BE2C (cell line): ENCODE measurements at regions not wholly inside any gene's neighbourhood (a gene's known extent, or its start where the extent isn't known, plus 50 kb on each side); places are given as distances from the start of the nearest gene placed in this dataset.

Source experiments
- DNase-seq: peaks from one replicate; pipeline ENCODE4 v3.0.0-alpha.2; 2020
- H3K27me3 ChIP-seq: fragments of 250-450 bp; sonication (Bioruptor Pico); 2 replicates; pipeline ENCODE4 v1.5.1; 2020; ENCODE audit warnings: mild to moderate bottlenecking
- H3K36me3 ChIP-seq: fragments of 250-450 bp; sonication (Bioruptor Pico); 2 replicates; pipeline ENCODE4 v1.5.1; 2020; ENCODE audit warnings: mild to moderate bottlenecking
- H3K4me1 ChIP-seq: fragments of 250-450 bp; sonication (Bioruptor Pico); 2 replicates; pipeline ENCODE4 v1.5.1; 2020
- H3K4me3 ChIP-seq: 2 replicates; pipeline ENCODE4 v1.5.1; 2011; ENCODE audit warnings: low read depth, low read length
- H3K9me3 ChIP-seq: fragments of 250-450 bp; sonication (Bioruptor Pico); 2 replicates; pipeline ENCODE4 v1.5.1; 2020
- TF ChIP-seq, protein P1 (sequence below): IDR thresholded peaks from 2 replicates; pipeline ENCODE4 v1.5.1; 2012; ENCODE audit warnings: mild to moderate bottlenecking, low read depth, low read length

- Histone ChIP-seq H3K9me3 (no peaks in the 10 kb centered on the region), H3K4me3 (no peak overlapping the region), H3K27me3 (no peaks in the 10 kb centered on the region), H3K36me3 (no peaks in the 10 kb centered on the region), H3K4me1 (peaks cover 40% of the 10 kb centered on the region)
- DNase-seq: no peak
- TF ChIP-seq, protein P1, sequence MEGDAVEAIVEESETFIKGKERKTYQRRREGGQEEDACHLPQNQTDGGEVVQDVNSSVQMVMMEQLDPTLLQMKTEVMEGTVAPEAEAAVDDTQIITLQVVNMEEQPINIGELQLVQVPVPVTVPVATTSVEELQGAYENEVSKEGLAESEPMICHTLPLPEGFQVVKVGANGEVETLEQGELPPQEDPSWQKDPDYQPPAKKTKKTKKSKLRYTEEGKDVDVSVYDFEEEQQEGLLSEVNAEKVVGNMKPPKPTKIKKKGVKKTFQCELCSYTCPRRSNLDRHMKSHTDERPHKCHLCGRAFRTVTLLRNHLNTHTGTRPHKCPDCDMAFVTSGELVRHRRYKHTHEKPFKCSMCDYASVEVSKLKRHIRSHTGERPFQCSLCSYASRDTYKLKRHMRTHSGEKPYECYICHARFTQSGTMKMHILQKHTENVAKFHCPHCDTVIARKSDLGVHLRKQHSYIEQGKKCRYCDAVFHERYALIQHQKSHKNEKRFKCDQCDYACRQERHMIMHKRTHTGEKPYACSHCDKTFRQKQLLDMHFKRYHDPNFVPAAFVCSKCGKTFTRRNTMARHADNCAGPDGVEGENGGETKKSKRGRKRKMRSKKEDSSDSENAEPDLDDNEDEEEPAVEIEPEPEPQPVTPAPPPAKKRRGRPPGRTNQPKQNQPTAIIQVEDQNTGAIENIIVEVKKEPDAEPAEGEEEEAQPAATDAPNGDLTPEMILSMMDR: no peak
Measured at GRCh38 chr5:176740702-176741496, 69.5 kb upstream of the UNC5A start.

DNA sequence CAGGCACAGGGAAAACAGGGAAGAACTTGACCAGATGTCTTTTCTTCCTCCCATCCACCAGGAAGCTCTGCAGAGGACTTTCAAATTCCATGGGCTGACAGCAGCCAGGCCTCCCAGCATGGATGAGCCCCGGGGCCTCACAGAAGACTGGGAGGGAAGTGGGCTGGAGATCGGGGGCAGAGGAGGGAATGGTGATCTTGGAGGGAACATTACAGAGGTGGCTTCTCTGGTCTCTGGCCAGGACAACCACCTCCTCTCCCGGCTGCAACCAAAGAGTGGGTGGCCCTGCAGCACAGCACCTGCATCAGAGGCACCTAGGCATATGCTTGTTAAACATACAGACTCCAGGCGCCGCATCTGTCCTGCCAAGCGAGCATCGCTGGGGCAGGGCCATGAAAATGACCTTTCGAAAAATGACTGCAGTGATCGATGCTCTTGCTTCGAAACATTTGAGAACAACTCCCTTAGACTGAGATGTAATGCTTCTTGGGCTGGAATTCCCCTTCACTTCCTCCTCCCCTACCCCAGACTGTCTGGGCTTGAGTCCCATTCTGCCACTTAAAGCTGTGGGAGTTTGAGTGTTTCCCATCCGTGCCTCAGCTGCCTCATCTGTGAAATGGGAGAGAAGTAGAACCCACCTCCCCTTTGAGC, 68.7 kb upstream of the UNC5A start:
- Histone ChIP-seq H3K27me3 (no peaks in the 10 kb centered on the region), H3K4me3 (no peak overlapping the region), H3K36me3 (no peaks in the 10 kb centered on the region), H3K4me1 (peaks cover 36% of the 10 kb centered on the region), H3K9me3 (no peaks in the 10 kb centered on the region)
- peak; percentile 47 for DNase-seq
- TF ChIP-seq, protein P1: no peak

- H3K36me3 ChIP-seq: no peaks in the 10 kb centered on the region
- TF ChIP-seq, protein P1: no peak
- peak overlapping the region; percentile 41; the same call in 1 of the 2 replicates for H3K4me3 ChIP-seq
- H3K27me3 ChIP-seq: no peaks in the 10 kb centered on the region
- H3K9me3 ChIP-seq: no peaks in the 10 kb centered on the region
- H3K4me1 ChIP-seq: peaks cover 30% of the 10 kb centered on the region
- DNase-seq: no peak
Measured at GRCh38 chr5:176742246-176743105, 67.9 kb upstream of the UNC5A start.

DNA sequence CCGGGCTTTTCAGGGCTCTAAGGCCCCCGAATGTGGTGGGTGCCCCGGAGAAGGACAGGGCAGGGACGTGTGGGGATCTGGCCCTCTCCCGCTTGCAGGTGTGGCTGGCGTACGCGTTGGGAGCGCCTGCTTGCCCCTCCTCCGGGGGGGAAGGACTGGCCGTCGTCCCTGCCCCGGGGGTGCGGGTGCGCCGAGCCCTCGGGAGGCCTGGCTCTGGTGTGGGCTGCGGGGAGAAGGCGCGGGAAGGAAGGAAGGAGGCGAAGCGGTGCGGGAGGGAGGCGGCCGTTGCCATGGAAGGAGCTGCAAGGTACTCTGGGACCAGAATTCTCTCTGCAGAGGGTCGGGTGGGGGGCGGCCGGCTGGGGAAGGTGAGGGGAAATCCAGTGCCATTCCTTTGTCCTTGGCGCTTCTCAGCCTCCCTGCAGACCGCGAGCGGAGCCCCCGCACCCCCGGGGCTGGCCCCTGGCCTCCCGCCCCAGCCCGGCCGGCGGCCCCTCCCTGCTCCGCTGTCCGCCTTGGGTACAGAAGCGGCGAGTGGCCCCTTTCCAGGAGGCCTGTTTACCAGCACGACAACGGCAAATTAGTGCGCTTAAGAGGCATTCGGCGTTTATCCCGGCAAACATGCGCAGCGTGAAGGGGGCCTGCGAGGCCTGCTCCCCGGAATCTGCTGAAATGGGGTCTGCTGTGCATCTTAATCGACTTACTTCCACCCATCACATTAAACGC, 67.1 kb upstream of the UNC5A start:
- Histone ChIP-seq H3K4me1 (peaks cover 21% of the 10 kb centered on the region), H3K9me3 (no peaks in the 10 kb centered on the region), H3K4me3 (peak overlapping the region; percentile 41), H3K27me3 (no peaks in the 10 kb centered on the region), H3K36me3 (no peaks in the 10 kb centered on the region)
- DNase-seq: no peak
- TF ChIP-seq, protein P1: no peak

DNA sequence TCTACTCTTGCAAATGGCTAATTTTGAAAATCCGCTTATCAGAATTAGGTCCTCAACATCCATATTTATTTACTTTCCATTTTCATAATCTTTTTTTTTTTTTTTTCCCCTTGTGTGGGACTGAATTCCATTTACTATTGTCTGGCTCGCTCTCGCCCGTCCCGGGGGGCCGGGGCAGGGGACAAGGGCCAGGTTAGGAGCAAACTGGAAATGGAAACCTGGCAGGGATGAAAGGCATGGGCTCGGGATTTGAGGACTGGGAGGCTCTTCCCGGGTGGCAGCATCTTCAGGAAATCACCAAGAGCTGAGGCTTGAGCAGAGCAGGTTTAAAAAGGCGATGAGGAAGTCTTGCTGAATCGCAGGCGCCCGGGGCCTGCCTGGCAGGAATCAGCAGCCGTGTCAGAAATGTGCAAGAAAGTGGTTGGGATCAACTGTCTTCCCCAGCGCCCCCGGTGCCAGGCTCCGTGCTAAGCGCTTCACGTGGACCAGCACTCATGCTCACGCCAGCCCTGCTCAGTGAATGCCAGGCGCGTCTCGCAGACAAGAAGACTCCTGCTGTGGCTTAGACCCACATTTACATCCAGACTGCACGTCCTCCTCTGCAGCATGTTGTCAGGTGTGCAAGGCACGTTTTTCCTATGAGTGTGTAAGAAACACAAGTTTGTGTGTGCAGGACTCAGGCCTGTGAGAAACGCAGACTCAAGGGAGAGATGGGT, 66.3 kb upstream of the UNC5A start:
- H3K4me1 ChIP-seq: peaks cover 14% of the 10 kb centered on the region
- no peaks in the 10 kb centered on the region for H3K27me3 ChIP-seq
- TF ChIP-seq, protein P1: no peak
- no peaks in the 10 kb centered on the region for H3K9me3 ChIP-seq
- DNase-seq: no peak
- peak overlapping the region; percentile 41 for H3K4me3 ChIP-seq
- no peaks in the 10 kb centered on the region for H3K36me3 ChIP-seq
